NCI-H774 (cell line): ENCODE measurements at regions not wholly inside any gene's neighbourhood (a gene's known extent, or its start where the extent isn't known, plus 50 kb on each side); places are given as distances from the start of the nearest gene placed in this dataset.
"Not testable (repeated sequence)": the region's sequence is repeated elsewhere in the genome, so short reads cannot be mapped to it uniquely, and the experiment has no call there.

ENCODE experiments used
- DNase-seq: peaks from one replicate; lab custom pipeline; 2025; lab: John Stamatoyannopoulos, UW

DNA sequence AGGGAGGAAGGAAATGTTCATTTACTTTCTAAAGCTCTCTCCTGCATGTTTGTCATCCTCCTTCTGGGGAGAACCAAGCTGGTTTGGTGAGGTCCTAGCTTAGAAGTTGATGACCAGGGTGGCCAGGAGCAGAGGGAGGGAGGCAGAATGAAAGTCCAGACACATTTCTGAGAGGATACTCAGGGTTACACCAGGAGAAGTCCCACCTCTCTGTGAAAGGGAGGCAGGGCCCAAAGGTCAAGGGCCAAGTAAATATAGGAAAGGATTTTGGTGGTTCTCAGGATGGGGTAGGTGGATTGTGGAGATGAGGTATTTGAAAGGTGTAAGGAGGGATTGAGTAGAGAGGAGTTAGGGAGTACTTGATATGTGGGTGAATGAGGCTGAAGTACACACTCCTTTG lies 58.0 kb upstream of the FBXO11 start:
- DNase-seq: no peak

DNA sequence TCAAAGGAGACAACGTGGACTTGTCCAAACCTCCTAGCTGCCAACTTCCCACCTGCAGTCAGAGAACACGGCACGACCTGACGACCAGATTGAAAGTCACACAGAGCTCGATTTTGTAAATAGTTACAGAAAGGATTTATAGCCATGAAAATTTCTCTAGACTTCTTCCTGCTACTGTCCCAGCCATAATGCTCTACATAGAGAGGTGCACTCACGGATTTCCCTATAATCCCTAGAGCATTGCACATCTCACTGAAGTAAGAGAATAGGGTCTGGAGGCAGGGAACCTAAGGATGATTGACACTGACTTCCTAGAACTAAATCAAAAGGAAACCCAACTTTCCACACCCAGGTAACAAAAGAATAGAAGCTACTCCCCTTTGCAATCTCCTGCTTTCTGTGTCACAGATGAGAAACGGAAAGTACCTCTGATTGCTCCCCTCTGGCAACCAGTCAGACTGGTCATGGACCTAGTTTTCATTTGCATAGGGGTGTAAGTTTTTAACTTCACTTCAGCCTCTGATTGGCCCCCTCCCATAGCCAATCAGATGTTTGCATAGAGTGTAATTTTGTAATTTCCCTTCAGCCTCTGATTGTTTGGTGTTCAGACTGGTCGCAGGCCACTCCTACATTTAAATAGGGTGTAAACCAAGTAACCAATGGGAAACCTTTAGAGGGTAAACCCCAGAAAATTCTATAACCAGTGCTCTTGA lies 58.6 kb upstream of the FBXO11 start:
- DNase-seq: no peak

- DNase-seq: not testable (repeated sequence)
These were observed 70.4 kb upstream of the FBXO11 start for GRCh38 chr2:47976728-47977127.

DNA sequence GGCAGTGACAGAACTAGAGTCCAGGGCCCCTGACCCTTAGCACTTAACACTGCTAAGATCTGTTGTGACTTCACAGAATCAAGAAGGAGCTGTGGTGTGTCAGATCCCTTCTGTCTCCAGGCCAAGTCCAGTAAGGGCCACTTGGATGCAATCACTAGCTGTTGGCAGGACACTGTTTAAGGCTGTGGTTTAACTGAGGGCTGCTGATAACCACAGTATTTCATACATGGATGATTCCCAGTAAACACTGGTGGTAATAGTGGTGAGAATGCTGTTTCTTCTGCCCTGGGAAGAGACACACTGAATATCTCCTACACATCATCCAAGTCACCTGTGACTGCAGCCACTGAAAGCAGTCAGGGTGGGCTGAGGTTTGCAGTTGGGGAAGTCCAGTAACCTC lies 77.7 kb upstream of the FBXO11 start:
- DNase-seq: no peak

GRCh38 chr2:47990503-47990902 lies 84.2 kb upstream of the FBXO11 start:
- DNase-seq: no peak

GRCh38 chr2:47992671-47993070 lies 86.4 kb upstream of the FBXO11 start:
- no peak for DNase-seq

DNA sequence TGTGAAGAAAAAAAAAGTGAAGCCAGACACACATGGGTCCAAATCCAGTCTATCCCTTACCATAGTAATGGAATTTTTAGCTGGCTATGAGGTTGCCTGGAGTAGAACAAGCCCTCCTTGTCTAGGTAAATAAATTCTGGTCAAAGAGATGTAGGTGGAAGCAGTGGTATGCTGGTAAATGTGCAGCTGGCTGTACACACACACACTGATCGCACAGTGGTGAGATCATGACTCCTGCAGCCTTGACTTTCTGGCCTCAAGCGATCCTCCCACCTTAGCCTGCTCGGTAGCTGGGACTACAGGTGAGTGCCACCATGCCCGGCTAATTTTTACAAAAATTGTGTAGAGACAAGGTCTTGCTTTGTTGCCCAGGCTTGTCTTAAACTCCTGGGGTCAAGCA lies 90.5 kb upstream of the FBXO11 start:
- no peak for DNase-seq

DNA sequence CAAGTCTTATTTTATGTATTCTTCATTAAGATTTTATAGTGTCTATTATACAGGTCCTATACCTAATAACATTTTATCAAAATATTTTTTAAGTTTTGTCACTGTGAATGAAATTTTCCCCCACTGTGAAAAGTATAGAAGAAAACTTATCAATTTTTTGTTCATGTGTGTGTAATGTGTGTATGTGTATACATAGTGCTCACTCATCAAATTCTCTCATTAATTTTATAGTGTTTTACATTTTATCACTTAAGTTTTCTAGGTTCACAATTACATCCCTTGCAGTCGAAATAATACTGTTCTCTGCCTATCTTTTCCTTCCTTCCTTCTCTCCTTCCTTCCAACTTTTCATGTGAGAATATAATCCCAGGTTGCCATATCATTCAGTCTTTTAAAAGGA lies 93.2 kb upstream of the FBXO11 start:
- DNase-seq: no peak

DNA sequence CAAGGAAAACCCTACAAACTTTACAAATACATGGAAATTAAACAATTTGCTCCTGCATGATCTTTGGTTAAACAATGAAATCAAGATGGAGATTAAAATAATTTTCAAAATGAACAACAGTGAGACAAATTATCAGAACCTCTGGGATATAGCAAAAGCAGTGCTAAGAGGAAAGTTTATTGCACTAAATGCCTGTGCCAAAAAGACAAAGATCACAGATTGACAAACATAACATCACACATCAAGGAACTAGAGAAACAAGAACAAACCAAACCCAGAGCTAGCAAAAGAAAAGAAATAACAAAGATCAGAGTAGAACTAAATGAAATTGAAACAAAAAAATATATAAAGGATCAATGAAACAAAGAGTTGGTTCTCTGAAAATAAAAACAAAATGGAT lies 95.2 kb upstream of the FBXO11 start:
- no peak for DNase-seq

DNA sequence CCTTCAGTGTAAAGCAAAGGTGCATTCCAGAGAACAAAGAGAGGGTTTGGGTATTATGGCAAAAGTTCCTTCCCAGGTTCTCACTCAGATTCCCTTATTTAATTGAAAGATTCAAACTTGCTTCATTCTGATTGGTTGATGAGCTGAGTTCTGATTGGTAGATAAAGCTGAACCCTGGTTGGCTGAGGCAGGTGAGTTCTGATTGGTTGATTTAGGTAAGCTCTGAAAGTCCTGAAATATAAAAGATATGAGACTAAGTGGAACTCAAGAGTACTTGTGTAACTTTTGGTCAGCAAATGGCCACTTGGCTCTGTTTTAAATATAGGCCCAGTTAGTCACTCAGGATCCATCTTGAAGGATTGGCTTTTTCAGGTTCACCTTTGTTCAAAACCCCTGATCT lies 99.8 kb upstream of the FBXO11 start:
- no peak for DNase-seq

- DNase-seq: no peak
These were observed 101.5 kb upstream of the FBXO11 start for GRCh38 chr2:48007699-48008268.

- no peak for DNase-seq
These were observed 103.0 kb upstream of the FBXO11 start for GRCh38 chr2:48009256-48009655.

GRCh38 chr2:48015421-48015820 lies 109.1 kb upstream of the FBXO11 start:
- no peak for DNase-seq

GRCh38 chr2:48016225-48017019 lies 110.1 kb upstream of the FBXO11 start:
- no peak for DNase-seq

DNA sequence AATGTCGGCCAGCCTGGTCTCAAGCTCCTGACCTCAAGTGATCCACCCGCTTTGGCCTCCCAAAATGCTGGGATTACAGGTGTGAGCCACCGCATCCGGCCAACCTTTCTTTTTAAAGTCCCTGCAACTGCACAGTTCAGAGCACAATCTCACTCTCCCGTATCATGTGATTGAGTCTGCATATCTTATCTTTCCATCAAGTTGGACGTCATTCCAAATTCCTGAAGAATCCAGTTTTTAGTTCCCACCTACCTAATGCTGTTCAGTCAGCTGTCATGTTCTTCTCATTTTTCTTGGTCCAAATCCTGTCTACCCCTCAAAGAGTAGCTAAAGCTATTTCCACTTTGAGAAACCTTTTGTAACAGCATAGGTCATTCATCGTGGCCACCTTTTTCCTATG lies 110.8 kb upstream of the FBXO11 start:
- DNase-seq: no peak

- DNase-seq: no peak
These were observed 112.2 kb upstream of the FBXO11 start for GRCh38 chr2:48018480-48018879.

DNA sequence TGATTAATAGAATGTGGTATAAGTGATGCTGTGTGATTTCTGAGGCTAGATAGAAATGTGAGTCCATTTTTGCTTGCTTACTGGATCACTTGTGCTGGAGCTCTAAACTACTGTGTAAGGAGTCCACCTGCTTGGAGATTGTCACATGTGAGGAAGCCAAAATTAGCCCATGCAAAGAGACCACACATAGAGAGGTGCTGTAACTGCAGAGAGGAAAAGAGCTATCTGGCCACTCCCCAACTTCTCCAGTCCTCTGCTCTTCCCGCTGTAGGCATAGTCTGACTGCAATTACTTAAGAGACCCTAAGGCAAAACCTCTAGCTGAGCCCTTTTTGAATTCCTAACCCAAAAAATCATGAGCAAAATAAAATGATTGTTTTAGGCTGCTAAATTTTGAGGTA lies 120.6 kb upstream of the FBXO11 start:
- DNase-seq: no peak

GRCh38 chr2:48032765-48033164 lies 126.5 kb upstream of the FBXO11 start:
- no peak for DNase-seq

- DNase-seq: no peak
These were observed 128.0 kb upstream of the FBXO11 start for GRCh38 chr2:48034295-48034694.

DNA sequence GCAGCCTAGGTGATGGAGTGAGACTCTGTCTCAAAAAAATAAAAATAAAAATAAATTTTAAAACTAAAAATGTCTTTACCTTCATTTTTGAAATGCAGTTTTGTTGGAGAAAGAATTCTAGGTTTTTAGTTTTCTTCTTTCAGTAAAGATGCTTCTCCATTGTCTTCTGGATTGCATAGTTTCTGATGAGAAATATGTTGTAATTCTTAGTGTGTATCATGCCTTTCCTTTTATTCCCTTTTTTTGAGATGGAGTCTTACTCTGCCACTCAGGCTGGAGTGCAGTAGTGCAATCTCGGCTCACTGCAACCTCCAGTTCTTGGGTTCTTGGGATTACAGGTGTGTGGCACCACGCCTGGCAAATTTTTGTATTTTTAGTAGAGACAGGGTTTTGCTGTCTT lies 130.0 kb upstream of the FBXO11 start:
- no peak for DNase-seq

DNA sequence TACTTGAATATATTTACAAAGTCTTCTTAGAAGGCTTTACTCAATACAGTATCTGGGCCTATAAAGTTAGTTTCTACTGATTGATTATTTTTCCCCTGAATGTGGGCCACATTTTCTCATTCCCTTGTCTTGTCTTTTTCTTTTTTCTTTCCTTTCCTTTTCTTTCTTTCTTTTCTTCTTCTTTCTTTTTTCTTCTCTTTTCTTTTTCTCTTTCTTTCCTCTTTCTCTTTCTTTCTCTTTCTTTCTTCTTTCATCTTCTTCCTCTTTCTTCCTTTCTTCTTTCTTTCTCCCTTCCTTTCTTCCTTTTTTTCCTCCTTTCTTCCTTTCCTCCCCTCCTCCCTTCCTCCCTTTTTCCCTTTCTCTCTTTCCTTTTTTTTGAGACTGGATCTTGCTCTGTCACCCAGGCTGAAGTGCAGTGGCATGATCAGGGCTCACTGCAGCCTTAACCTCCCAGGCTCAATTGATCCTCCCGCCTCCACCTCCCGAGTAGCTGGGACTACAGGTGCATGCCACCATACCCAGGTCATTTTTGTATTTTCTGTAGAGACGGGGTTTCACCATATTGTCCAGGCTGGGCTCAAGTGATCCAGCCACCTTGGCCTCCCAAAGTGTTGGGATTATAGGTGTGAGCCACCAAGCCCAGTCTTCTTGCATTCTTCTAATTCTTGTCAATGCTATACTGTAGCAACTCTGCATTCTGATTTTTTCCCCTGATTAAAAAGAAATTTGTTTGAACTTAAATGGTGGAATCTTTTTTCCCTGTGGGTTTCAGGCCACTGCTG lies 133.1 kb upstream of the FBXO11 start:
- no peak for DNase-seq

DNA sequence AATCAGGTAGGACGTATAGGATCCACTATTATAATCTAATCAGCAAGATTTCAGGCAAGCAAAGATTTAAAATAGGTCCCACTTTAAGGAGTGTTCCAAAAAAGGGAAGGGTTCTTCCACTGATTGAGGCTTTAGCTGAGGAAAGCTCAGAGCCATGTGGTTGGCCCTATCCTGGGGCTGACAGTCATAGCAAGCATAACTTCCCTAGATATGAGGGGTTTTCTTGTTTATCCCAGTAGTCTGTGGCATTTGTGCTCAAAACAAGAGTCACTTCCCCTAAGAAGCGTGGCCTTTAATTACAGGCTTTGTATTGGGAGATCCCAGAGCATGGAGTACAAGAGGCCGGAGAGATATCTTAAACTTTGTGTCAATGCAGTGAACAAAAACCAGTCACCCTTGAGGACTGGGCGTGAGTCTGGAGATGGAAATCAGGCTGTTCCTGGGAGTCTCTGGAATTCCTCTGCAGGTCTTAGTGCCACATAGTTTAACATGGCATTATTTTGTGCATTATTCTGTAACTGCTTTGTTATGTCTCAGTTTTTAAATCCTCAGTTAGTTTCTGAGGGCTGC lies 136.9 kb upstream of the FBXO11 start:
- DNase-seq: no peak
